Duodenal mucosa (tissue), 2 donors: ENCODE measurements at regions not wholly inside any gene's neighbourhood (a gene's known extent, or its start where the extent isn't known, plus 50 kb on each side); places are given as distances from the start of the nearest gene placed in this dataset.

Experiments
- H3K27ac ChIP-seq: one replicate; pipeline ENCODE4 v1.7.0; 2013; ENCODE audit warnings: low read depth, low read length
- H3K27me3 ChIP-seq, 2 donors: one replicate each; pipeline ENCODE4 v1.7.0; 2013; ENCODE audit warnings: low read length in 2 of 2, control low read depth in 1 of 2; ENCODE audit not compliant: insufficient read depth in 2 of 2, control insufficient read depth in 1 of 2
- H3K36me3 ChIP-seq, 2 donors: one replicate each; pipeline ENCODE4 v1.7.0; 2013; ENCODE audit warnings: low read length in 2 of 2, control low read depth in 1 of 2; ENCODE audit not compliant: insufficient read depth in 2 of 2, control insufficient read depth in 1 of 2
- H3K4me1 ChIP-seq, 2 donors: one replicate each; pipeline ENCODE4 v1.7.0; 2013; ENCODE audit warnings: low read length in 2 of 2, control low read depth in 1 of 2; ENCODE audit not compliant: insufficient read depth in 2 of 2, control insufficient read depth in 1 of 2
- H3K4me3 ChIP-seq, 2 donors: one replicate each; pipeline ENCODE4 v1.7.0; 2013; ENCODE audit warnings: low read length in 2 of 2, low read depth in 1 of 2
- H3K9ac ChIP-seq, 2 donors: one replicate each; pipeline ENCODE4 v1.7.0; 2013; ENCODE audit warnings: low read length in 2 of 2, low read depth in 1 of 2
- H3K9me3 ChIP-seq, 2 donors: one replicate each; pipeline ENCODE4 v1.7.0; 2013; ENCODE audit warnings: low read length in 2 of 2, control low read depth in 1 of 2; ENCODE audit not compliant: control insufficient read depth in 1 of 2

DNA sequence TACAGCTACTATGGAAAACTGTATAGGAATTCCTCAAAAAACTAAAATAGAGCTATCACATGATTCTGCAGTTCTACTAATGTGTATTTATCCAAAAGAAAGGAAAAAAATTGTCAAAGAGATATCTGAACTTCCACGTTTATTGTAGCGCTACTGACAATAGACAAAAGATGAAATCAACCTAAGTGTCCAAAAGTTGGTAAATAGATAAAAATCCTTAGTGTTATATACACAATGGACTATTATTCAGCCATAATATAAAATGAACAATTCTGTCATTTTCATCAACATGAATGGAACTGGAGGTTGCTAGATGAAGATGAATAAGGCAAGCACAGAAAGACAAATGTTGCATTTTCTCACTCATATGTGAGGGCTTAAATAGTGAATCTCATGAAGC is 1492.1 kb downstream of the MRPL39 start:
- Histone ChIP-seq H3K27me3 (no peaks in the 10 kb centered on the region), H3K4me1 (no peaks in the 10 kb centered on the region), H3K27ac (no peak overlapping the region), H3K9ac (no peak overlapping the region), H3K9me3 (peaks cover 0 to 21% of the 10 kb centered on the region in 2 donors), H3K4me3 (no peak overlapping the region), H3K36me3 (no peaks in the 10 kb centered on the region)

- no peak overlapping the region for H3K9ac ChIP-seq
- H3K36me3 ChIP-seq, result no peaks in the 10 kb centered on the region
- H3K27ac ChIP-seq, result no peak overlapping the region
- no peak overlapping the region for H3K4me3 ChIP-seq
- H3K9me3 ChIP-seq, result peaks cover 0 to 15% of the 10 kb centered on the region in 2 donors
- H3K4me1 ChIP-seq, result no peaks in the 10 kb centered on the region
- no peaks in the 10 kb centered on the region for H3K27me3 ChIP-seq
These were observed 1495.3 kb downstream of the MRPL39 start for GRCh38 chr21:24112020-24112419.

GRCh38 chr21:24110846-24111245 is 1496.4 kb downstream of the MRPL39 start:
- no peaks in the 10 kb centered on the region for H3K36me3 ChIP-seq
- H3K27ac ChIP-seq, result no peak overlapping the region
- H3K4me3 ChIP-seq, result no peak overlapping the region
- no peaks in the 10 kb centered on the region for H3K27me3 ChIP-seq
- no peak overlapping the region for H3K9ac ChIP-seq
- peaks cover 0 to 15% of the 10 kb centered on the region in 2 donors for H3K9me3 ChIP-seq
- H3K4me1 ChIP-seq, result no peaks in the 10 kb centered on the region

- no peak overlapping the region for H3K27ac ChIP-seq
- H3K4me3 ChIP-seq, result no peak overlapping the region
- H3K27me3 ChIP-seq, result no peaks in the 10 kb centered on the region
- H3K36me3 ChIP-seq, result no peaks in the 10 kb centered on the region
- peaks cover 11 to 12% of the 10 kb centered on the region in 2 donors for H3K9me3 ChIP-seq
- no peak overlapping the region for H3K9ac ChIP-seq
- no peaks in the 10 kb centered on the region for H3K4me1 ChIP-seq
These were observed 1510.1 kb downstream of the MRPL39 start for GRCh38 chr21:24097181-24097580.

GRCh38 chr21:24096651-24097050 is 1510.6 kb downstream of the MRPL39 start:
- peaks cover 11 to 12% of the 10 kb centered on the region in 2 donors for H3K9me3 ChIP-seq
- no peaks in the 10 kb centered on the region for H3K4me1 ChIP-seq
- H3K4me3 ChIP-seq, result no peak overlapping the region
- H3K27me3 ChIP-seq, result no peaks in the 10 kb centered on the region
- no peaks in the 10 kb centered on the region for H3K36me3 ChIP-seq
- no peak overlapping the region for H3K27ac ChIP-seq
- no peak overlapping the region for H3K9ac ChIP-seq

DNA sequence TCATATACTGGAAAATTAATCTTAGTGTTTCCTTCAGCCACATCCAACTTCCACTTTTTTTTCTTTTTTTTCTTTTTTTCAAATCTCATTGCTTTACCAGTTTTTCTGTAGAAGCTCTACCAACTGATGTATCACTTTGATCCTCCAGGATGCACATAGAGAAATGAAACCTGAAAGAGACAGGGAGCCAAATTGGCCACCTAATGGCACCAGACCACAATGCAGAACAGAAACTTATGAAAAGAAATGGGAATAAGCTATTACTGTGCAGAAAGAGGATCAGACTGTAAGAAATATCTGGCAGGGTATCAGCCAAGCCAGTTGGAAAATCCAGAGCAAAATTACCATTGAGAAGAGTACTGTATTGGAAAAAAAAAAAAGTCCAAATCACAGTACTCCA is 1514.2 kb downstream of the MRPL39 start:
- H3K4me1 ChIP-seq, result no peaks in the 10 kb centered on the region
- no peaks in the 10 kb centered on the region for H3K36me3 ChIP-seq
- peaks cover 9 to 11% of the 10 kb centered on the region in 2 donors for H3K9me3 ChIP-seq
- no peaks in the 10 kb centered on the region for H3K27me3 ChIP-seq
- H3K4me3 ChIP-seq, result no peak overlapping the region
- H3K27ac ChIP-seq, result no peak overlapping the region
- no peak overlapping the region for H3K9ac ChIP-seq

DNA sequence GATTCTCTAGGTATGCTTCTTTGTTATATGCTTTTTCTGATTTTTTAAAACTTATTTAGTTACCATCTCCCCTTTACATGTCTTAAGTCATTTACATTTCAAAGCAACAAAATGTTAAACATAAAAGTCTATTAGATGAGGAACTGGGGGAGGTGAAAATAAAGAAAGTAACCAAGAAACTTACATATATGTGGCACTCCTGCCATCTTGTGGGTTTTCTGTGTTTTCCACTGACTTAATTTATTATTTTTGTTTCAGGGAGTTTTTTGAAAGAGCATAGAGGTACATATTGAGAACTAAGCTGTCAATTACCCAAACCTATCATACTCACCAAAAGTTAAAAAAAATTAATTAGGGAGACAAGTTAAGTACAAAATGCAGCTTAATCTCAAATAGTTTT is 1531.1 kb downstream of the MRPL39 start:
- Histone ChIP-seq H3K9ac (no peak overlapping the region), H3K9me3 (peaks cover 9 to 11% of the 10 kb centered on the region in 2 donors), H3K4me3 (no peak overlapping the region), H3K27ac (no peak overlapping the region), H3K36me3 (no peaks in the 10 kb centered on the region), H3K4me1 (no peaks in the 10 kb centered on the region), H3K27me3 (no peaks in the 10 kb centered on the region)

DNA sequence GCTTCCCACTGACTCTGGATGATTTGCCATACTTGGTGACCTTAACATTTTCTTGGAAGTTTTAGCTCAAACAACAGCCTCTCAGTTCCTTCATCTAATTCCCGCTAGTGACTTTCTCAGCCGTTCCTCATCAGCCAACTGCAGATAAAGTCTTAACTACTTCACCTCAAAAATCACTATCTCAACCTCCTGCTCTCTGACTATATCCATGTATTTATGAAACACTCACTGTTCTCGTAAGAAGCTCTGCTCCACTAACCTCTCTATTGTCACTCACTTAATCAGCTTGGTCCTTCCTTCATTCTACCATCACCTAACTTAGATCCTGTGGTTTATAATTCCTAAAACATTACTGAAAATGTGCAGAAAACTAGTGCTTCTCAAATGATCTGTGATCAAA is 1551.6 kb downstream of the MRPL39 start:
- peaks cover 0 to 11% of the 10 kb centered on the region in 2 donors for H3K9me3 ChIP-seq
- H3K27me3 ChIP-seq, result no peaks in the 10 kb centered on the region
- H3K9ac ChIP-seq, result no peak overlapping the region
- no peak overlapping the region for H3K27ac ChIP-seq
- no peaks in the 10 kb centered on the region for H3K36me3 ChIP-seq
- H3K4me3 ChIP-seq, result no peak overlapping the region
- H3K4me1 ChIP-seq, result no peaks in the 10 kb centered on the region

DNA sequence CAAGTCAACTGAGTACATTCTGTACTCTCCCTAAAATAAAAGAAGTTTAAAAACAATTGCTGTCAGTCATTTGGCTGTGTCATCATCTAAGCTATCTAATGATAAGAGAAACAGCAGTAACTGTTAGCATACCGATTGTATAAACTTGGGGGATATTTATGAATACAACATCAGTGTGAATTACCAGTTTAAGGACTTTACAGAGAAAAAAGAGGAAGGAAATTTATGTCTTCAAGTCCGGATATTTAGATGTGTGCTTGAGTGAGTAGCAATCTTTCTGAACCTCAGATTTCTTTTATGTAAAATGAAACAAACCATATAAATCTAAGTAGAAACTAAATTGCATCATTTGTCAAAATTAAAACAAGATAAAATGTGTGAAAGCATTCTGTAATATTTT is 1557.0 kb downstream of the MRPL39 start:
- H3K27ac ChIP-seq, result no peak overlapping the region
- H3K9me3 ChIP-seq, result peaks cover 5 to 10% of the 10 kb centered on the region in 2 donors
- H3K27me3 ChIP-seq, result no peaks in the 10 kb centered on the region
- no peaks in the 10 kb centered on the region for H3K36me3 ChIP-seq
- no peak overlapping the region for H3K9ac ChIP-seq
- no peak overlapping the region for H3K4me3 ChIP-seq
- H3K4me1 ChIP-seq, result no peaks in the 10 kb centered on the region

DNA sequence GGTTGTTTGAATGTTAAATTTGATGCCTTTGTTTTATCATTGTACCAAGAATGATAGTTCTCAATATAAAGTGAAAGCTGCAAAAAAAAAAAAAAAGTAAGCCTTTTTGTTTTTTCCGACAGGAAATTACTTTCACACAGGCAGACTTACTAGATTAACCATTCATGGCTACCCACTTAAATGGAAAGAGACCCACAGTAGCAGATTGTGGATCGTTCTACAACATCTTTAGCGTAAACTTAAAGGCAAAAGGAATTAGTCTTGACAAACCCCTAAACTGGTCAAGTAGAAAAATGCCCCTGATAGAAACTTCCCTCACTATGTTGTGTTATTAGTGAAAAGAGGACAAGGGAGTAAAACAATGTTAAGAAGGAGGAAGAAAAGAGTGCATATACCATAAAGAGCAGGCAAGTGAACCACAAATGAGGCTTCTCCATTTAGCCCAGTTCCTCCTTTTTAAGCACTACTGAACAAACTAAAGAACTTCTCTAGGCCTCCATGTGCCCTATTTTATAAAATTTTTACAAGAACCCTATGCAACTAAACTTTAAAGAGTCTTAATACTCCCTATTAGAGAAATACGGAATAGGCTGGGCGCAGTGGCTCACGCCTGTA is 1560.3 kb downstream of the MRPL39 start:
- Histone ChIP-seq H3K36me3 (no peaks in the 10 kb centered on the region), H3K27me3 (no peaks in the 10 kb centered on the region), H3K4me3 (no peak overlapping the region), H3K9me3 (peaks cover 5 to 10% of the 10 kb centered on the region in 2 donors), H3K4me1 (no peaks in the 10 kb centered on the region), H3K9ac (no peak overlapping the region), H3K27ac (no peak overlapping the region)
